Uterus (tissue), 2 donors: ENCODE measurements at regions not wholly inside any gene's neighbourhood (a gene's known extent, or its start where the extent isn't known, plus 50 kb on each side); places are given as distances from the start of the nearest gene placed in this dataset.
"Not testable (repeated sequence)": the region's sequence is repeated elsewhere in the genome, so short reads cannot be mapped to it uniquely, and the experiment has no call there.

Experiments
- CTCF ChIP-seq, 4 experiments: fragments of 200-600 bp in 2 of 4; fragments of 450-650 bp in 2 of 4; sonication (generic) in 2 of 4; IDR thresholded peaks; one replicate each; pipeline ENCODE4 v1.5.1; 2016 to 2019; ENCODE audit warnings: antibody characterized with exemption in 4 of 4, mild to moderate bottlenecking in 2 of 4, moderate library complexity in 1 of 4
- POLR2A ChIP-seq, 2 donors: fragments of 450-650 bp; IDR thresholded peaks; one replicate each; pipeline ENCODE4 v1.6.1; 2016; ENCODE audit warnings: antibody characterized with exemption in 2 of 2, mild to moderate bottlenecking in 1 of 2, moderate library complexity in 1 of 2

- TF ChIP-seq POLR2A, CTCF (IDR thresholded peaks at IDR 0.05): not testable (repeated sequence)
These were observed 4368.2 kb upstream of the TPTE start for GRCh38 chr21:6153154-6153553.
